Thymus (tissue), 11 donors: ENCODE measurements at regions not wholly inside any gene's neighbourhood (a gene's known extent, or its start where the extent isn't known, plus 50 kb on each side); places are given as distances from the start of the nearest gene placed in this dataset.

Source experiments
- DNase-seq, 9 donors: peaks; one replicate each; pipeline ENCODE4 v3.0.0-alpha.2; 2013; ENCODE audit warnings: low spot score in 9 of 9, low read depth in 6 of 9, missing footprints in 1 of 9
- H3K27ac ChIP-seq, 2 donors: one replicate each; pipeline ENCODE4 v1.5.1; 2013; ENCODE audit warnings: control low read depth in 1 of 2, low read depth in 1 of 2, low read length in 1 of 2, mild to moderate bottlenecking in 1 of 2, moderate library complexity in 1 of 2
- H3K27me3 ChIP-seq, 2 donors: one replicate each; pipeline ENCODE4 v1.5.1; 2013; ENCODE audit warnings: low read length in 1 of 2; ENCODE audit not compliant: control insufficient read depth in 2 of 2, insufficient read depth in 1 of 2
- H3K36me3 ChIP-seq, 2 donors: one replicate each; pipeline ENCODE4 v1.5.1; 2013; ENCODE audit warnings: low read length in 1 of 2, mild to moderate bottlenecking in 1 of 2, moderate library complexity in 1 of 2; ENCODE audit not compliant: control insufficient read depth in 2 of 2, insufficient read depth in 2 of 2
- H3K4me1 ChIP-seq, 2 donors: one replicate each; pipeline ENCODE4 v1.5.1; 2013; ENCODE audit warnings: low read length in 2 of 2; ENCODE audit not compliant: control insufficient read depth in 2 of 2, insufficient read depth in 2 of 2
- H3K4me3 ChIP-seq, 2 donors: one replicate each; pipeline ENCODE4 v1.5.1; 2013; ENCODE audit warnings: low read length in 2 of 2, control low read depth in 1 of 2, mild to moderate bottlenecking in 1 of 2
- H3K9me3 ChIP-seq, 2 donors: one replicate each; pipeline ENCODE4 v1.5.1; 2013; ENCODE audit warnings: low read length in 1 of 2, mild to moderate bottlenecking in 1 of 2; ENCODE audit not compliant: control insufficient read depth in 2 of 2, insufficient read depth in 1 of 2
- WGBS: extraction: QIAGEN DNeasy Blood & Tissue Kit; methylation state at CpG from one replicate; pipeline ENCODE4 v1.1.7; 2013; 5-methylcytosine and 5-hydroxymethylcytosine counted together
- donor health status: healthy.

- Histone ChIP-seq H3K9me3 (no peaks in the 10 kb centered on the region), H3K36me3 (no peaks in the 10 kb centered on the region), H3K27ac (no peak overlapping the region), H3K27me3 (no peaks in the 10 kb centered on the region), H3K4me1 (no peaks in the 10 kb centered on the region), H3K4me3 (no peak overlapping the region)
- no peak for DNase-seq
- 94% methylated on average over 2 of the region's 2 CpGs for WGBS
Measured at GRCh38 chr9:28342815-28343338, 769.6 kb upstream of the C9orf72 start.

- H3K27me3 ChIP-seq = no peaks in the 10 kb centered on the region
- WGBS = 67% methylated on average over 2 of the region's 2 CpGs
- H3K4me3 ChIP-seq = no peak overlapping the region
- H3K4me1 ChIP-seq = no peaks in the 10 kb centered on the region
- no peak for DNase-seq
- H3K36me3 ChIP-seq = no peaks in the 10 kb centered on the region
- no peak overlapping the region for H3K27ac ChIP-seq
- no peaks in the 10 kb centered on the region for H3K9me3 ChIP-seq
Measured at GRCh38 chr9:28363151-28363562, 789.9 kb upstream of the C9orf72 start.

GRCh38 chr9:28365020-28365640, 791.8 kb upstream of the C9orf72 start:
- Histone ChIP-seq H3K27me3 (no peaks in the 10 kb centered on the region), H3K4me3 (no peak overlapping the region), H3K4me1 (no peaks in the 10 kb centered on the region), H3K27ac (no peak overlapping the region), H3K36me3 (no peaks in the 10 kb centered on the region), H3K9me3 (no peaks in the 10 kb centered on the region)
- 68% methylated on average over 6 of the region's 6 CpGs for WGBS
- no peak for DNase-seq

GRCh38 chr9:28365728-28366127, 792.4 kb upstream of the C9orf72 start:
- Histone ChIP-seq H3K9me3 (no peaks in the 10 kb centered on the region), H3K36me3 (no peaks in the 10 kb centered on the region), H3K27ac (no peak overlapping the region), H3K27me3 (no peaks in the 10 kb centered on the region), H3K4me3 (no peak overlapping the region), H3K4me1 (no peaks in the 10 kb centered on the region)
- WGBS = over 99% methylated on average over 2 of the region's 2 CpGs
- no peak for DNase-seq

GRCh38 chr9:28378231-28378630, 805.0 kb upstream of the C9orf72 start:
- Histone ChIP-seq H3K4me3 (no peak overlapping the region), H3K36me3 (no peaks in the 10 kb centered on the region), H3K9me3 (no peaks in the 10 kb centered on the region), H3K27ac (no peak overlapping the region), H3K4me1 (no peaks in the 10 kb centered on the region), H3K27me3 (no peaks in the 10 kb centered on the region)
- 94% methylated on average over 1 of the region's 1 CpG for WGBS
- DNase-seq = peak in 2 of 9 donors; percentile 2 to 24

- H3K4me1 ChIP-seq = no peaks in the 10 kb centered on the region
- no peaks in the 10 kb centered on the region for H3K27me3 ChIP-seq
- no peak overlapping the region for H3K27ac ChIP-seq
- no peak for DNase-seq
- no peak overlapping the region for H3K4me3 ChIP-seq
- H3K36me3 ChIP-seq = no peaks in the 10 kb centered on the region
- H3K9me3 ChIP-seq = no peaks in the 10 kb centered on the region
Measured at GRCh38 chr9:28379082-28379481, 805.8 kb upstream of the C9orf72 start.

GRCh38 chr9:28389411-28389810, 816.1 kb upstream of the C9orf72 start:
- Histone ChIP-seq H3K36me3 (no peaks in the 10 kb centered on the region), H3K9me3 (no peaks in the 10 kb centered on the region), H3K27ac (no peak overlapping the region), H3K4me3 (no peak overlapping the region), H3K4me1 (no peaks in the 10 kb centered on the region), H3K27me3 (no peaks in the 10 kb centered on the region)
- DNase-seq = no peak
- WGBS = 85% methylated on average over 3 of the region's 3 CpGs

- no peaks in the 10 kb centered on the region for H3K4me1 ChIP-seq
- no peak overlapping the region for H3K27ac ChIP-seq
- DNase-seq = no peak
- no peak overlapping the region for H3K4me3 ChIP-seq
- H3K36me3 ChIP-seq = no peaks in the 10 kb centered on the region
- H3K27me3 ChIP-seq = no peaks in the 10 kb centered on the region
- H3K9me3 ChIP-seq = no peaks in the 10 kb centered on the region
Measured at GRCh38 chr9:28394774-28395173, 821.5 kb upstream of the C9orf72 start.

- DNase-seq = no peak
- no peaks in the 10 kb centered on the region for H3K27me3 ChIP-seq
- no peaks in the 10 kb centered on the region for H3K9me3 ChIP-seq
- H3K4me3 ChIP-seq = no peak overlapping the region
- H3K36me3 ChIP-seq = no peaks in the 10 kb centered on the region
- no peak overlapping the region for H3K27ac ChIP-seq
- 93% methylated on average over 4 of the region's 4 CpGs for WGBS
- H3K4me1 ChIP-seq = no peaks in the 10 kb centered on the region
Measured at GRCh38 chr9:28396058-28396457, 822.8 kb upstream of the C9orf72 start.
